SK-N-SH treated with all-trans-retinoic acid at 6 μM for 48 hours (cell line): ENCODE measurements at regions not wholly inside any gene's neighbourhood (a gene's known extent, or its start where the extent isn't known, plus 50 kb on each side); places are given as distances from the start of the nearest gene placed in this dataset.

ENCODE experiments used
- ATAC-seq: fragments of 200-7000 bp; cut with Tn5 transposase; 3 replicates; pipeline ENCODE4 v1.9.1; 2020; ENCODE audit warnings: mild to moderate bottlenecking, moderate library complexity
- ARNTL ChIP-seq: fragments of 450-650 bp; formaldehyde crosslinking; IDR thresholded peaks from 2 replicates; pipeline ENCODE4 v1.5.0; 2020; ENCODE audit warnings: low read depth, mild to moderate bottlenecking, moderate library complexity, borderline replicate concordance
- BACH2 ChIP-seq: fragments of 250-450 bp; sonication (Bioruptor Pico); IDR thresholded peaks from 2 replicates; pipeline ENCODE4 v1.9.0; 2021; ENCODE audit warnings: mild to moderate bottlenecking, borderline replicate concordance
- ESRRG ChIP-seq: fragments of 250-450 bp; sonication (Bioruptor Pico); IDR thresholded peaks from 2 replicates; pipeline ENCODE4 v1.6.1; 2021; ENCODE audit warnings: mild to moderate bottlenecking
- GLIS3 ChIP-seq: fragments of 250-450 bp; sonication (Bioruptor Pico); IDR thresholded peaks from 2 replicates; pipeline ENCODE4 v1.5.0; 2020; ENCODE audit warnings: mild to moderate bottlenecking, moderate library complexity
- ISL1 ChIP-seq: fragments of 250-450 bp; sonication (Bioruptor Pico); IDR thresholded peaks from 2 replicates; pipeline ENCODE4 v2.1.2; 2022; ENCODE audit warnings: mild to moderate bottlenecking, moderate library complexity
- OSR1 ChIP-seq: fragments of 250-450 bp; sonication (Bioruptor Pico); IDR thresholded peaks from 2 replicates; pipeline ENCODE4 v1.8.0; 2022; ENCODE audit warnings: moderate library complexity, mild to moderate bottlenecking, inconsistent platforms
- PPARA ChIP-seq: fragments of 250-450 bp; sonication (Bioruptor Pico); IDR thresholded peaks from 2 replicates; pipeline ENCODE4 v1.5.0; 2020; ENCODE audit warnings: mild to moderate bottlenecking, borderline replicate concordance
- RARB ChIP-seq: fragments of 250-450 bp; sonication (Bioruptor Pico); IDR thresholded peaks from 2 replicates; pipeline ENCODE4 v1.8.0; 2021; ENCODE audit warnings: mild to moderate bottlenecking, moderate library complexity
- SNAI2 ChIP-seq: fragments of 250-450 bp; sonication (Bioruptor Pico); IDR thresholded peaks from 2 replicates; pipeline ENCODE4 v1.5.0; 2020; ENCODE audit warnings: mild to moderate bottlenecking, moderate library complexity
- TCF4 ChIP-seq: fragments of 250-450 bp; sonication (Bioruptor Pico); IDR thresholded peaks from 2 replicates; pipeline ENCODE4 v1.8.0; 2021; ENCODE audit warnings: mild to moderate bottlenecking, moderate library complexity, borderline replicate concordance
- TOX ChIP-seq: fragments of 250-450 bp; sonication (Bioruptor Pico); IDR thresholded peaks from 2 replicates; pipeline ENCODE4 v1.8.0; 2021; ENCODE audit warnings: mild to moderate bottlenecking, moderate library complexity, borderline replicate concordance
- ZC3H10 ChIP-seq: fragments of 250-450 bp; sonication (Bioruptor Pico); IDR thresholded peaks from 2 replicates; pipeline ENCODE4 v1.5.1; 2021; ENCODE audit warnings: mild to moderate bottlenecking, moderate library complexity
- ZFP3 ChIP-seq: fragments of 250-450 bp; sonication (Bioruptor Pico); IDR thresholded peaks from 2 replicates; pipeline ENCODE4 v1.5.0; 2020; ENCODE audit warnings: mild to moderate bottlenecking, moderate library complexity
- ZFP30 ChIP-seq: fragments of 450-650 bp; formaldehyde crosslinking; IDR thresholded peaks from 2 replicates; pipeline ENCODE4 v1.5.0; 2022; ENCODE audit warnings: mild to moderate bottlenecking, moderate library complexity
- ZNF565 ChIP-seq: fragments of 450-650 bp; formaldehyde crosslinking; conservative IDR thresholded peaks from 2 replicates; pipeline ENCODE4 v1.5.0; 2020; ENCODE audit warnings: low read depth, mild to moderate bottlenecking, moderate library complexity
- ZNF70 ChIP-seq: fragments of 450-650 bp; formaldehyde crosslinking; IDR thresholded peaks from 2 replicates; pipeline ENCODE4 v1.5.0; 2020; ENCODE audit warnings: mild to moderate bottlenecking, moderate library complexity
- ZNF8 ChIP-seq: fragments of 450-650 bp; formaldehyde crosslinking; IDR thresholded peaks from 2 replicates; pipeline ENCODE4 v1.5.0; 2020; ENCODE audit warnings: mild to moderate bottlenecking, moderate library complexity
- TF ChIP-seq, protein P1 (sequence below): fragments of 250-450 bp; sonication (Bioruptor Pico); IDR thresholded peaks from 2 replicates; pipeline ENCODE4 v1.5.1; 2021; ENCODE audit warnings: mild to moderate bottlenecking, moderate library complexity
- TF ChIP-seq, protein P2 (sequence below): fragments of 250-450 bp; sonication (Bioruptor Pico); IDR thresholded peaks from 2 replicates; pipeline ENCODE4 v1.5.1; 2020; ENCODE audit warnings: low read depth, mild to moderate bottlenecking, moderate library complexity
- TF ChIP-seq, protein P3 (sequence below): fragments of 250-450 bp; sonication (Bioruptor Pico); IDR thresholded peaks from 2 replicates; pipeline ENCODE4 v1.8.0; 2020; ENCODE audit warnings: mild to moderate bottlenecking, moderate library complexity, borderline replicate concordance
- TF ChIP-seq, protein P4 (sequence below): fragments of 250-450 bp; sonication (Bioruptor Pico); IDR thresholded peaks from 2 replicates; pipeline ENCODE4 v1.8.0; 2021; ENCODE audit warnings: low read depth, mild to moderate bottlenecking, moderate library complexity, borderline replicate concordance

DNA sequence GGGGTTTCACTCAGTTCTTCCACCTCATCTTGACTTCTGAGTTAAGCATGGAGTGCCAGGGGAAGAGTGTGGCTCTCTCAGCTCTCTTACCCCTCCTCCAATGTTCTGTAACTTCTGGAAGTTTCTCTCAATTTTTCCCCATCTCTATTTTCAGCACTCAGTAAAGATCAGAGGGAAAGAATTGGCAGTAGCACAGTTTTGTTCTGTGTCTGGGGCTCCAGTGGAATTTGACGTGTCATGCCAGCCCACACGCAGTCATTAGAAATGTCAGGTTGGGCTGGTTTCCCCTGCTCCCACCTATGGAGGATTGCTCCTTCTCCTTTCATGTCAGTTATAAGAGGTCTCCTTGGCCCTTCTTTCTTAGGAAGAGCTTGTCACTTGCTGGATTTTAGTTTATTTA, 104.6 kb upstream of the COL3A1 start:
- no peak for TF ChIP-seq OSR1 (CRISPR knock-in tag)
- TF ChIP-seq TOX = no peak
- TF ChIP-seq RARB (CRISPR knock-in tag) = no peak
- TF ChIP-seq ESRRG (CRISPR knock-in tag) = no peak
- TF ChIP-seq, protein P1, sequence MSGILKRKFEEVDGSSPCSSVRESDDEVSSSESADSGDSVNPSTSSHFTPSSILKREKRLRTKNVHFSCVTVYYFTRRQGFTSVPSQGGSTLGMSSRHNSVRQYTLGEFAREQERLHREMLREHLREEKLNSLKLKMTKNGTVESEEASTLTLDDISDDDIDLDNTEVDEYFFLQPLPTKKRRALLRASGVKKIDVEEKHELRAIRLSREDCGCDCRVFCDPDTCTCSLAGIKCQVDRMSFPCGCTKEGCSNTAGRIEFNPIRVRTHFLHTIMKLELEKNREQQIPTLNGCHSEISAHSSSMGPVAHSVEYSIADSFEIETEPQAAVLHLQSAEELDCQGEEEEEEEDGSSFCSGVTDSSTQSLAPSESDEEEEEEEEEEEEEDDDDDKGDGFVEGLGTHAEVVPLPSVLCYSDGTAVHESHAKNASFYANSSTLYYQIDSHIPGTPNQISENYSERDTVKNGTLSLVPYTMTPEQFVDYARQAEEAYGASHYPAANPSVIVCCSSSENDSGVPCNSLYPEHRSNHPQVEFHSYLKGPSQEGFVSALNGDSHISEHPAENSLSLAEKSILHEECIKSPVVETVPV (CRISPR knock-in tag) = no peak
- ATAC-seq = no peak

DNA sequence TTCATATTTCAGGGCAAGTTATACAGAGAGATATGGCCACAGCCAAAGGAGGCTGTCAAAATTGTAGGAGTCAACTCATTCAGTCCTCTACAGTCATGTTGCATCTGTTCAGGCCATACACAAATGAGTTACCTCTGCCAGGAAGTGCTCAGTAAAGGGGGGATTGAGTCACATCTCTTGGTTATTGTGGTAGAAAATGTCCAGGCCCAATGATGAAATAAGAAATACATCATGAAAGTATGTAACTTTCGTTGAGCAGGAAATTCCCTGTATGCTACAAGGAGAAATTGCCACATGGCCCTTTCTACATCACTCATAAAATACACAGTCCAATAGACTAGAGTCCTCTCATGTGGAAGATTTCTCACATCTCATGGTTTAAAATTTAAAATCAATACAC, 103.9 kb upstream of the COL3A1 start:
- TF ChIP-seq TCF4 (CRISPR knock-in tag) = no peak
- TF ChIP-seq ZNF8 = no peak
- no peak for TF ChIP-seq BACH2 (CRISPR knock-in tag)
- no peak for TF ChIP-seq OSR1 (CRISPR knock-in tag)
- TF ChIP-seq RARB (CRISPR knock-in tag) = no peak
- TF ChIP-seq GLIS3 (CRISPR knock-in tag) = no peak
- TF ChIP-seq SNAI2 (CRISPR knock-in tag) = no peak
- TF ChIP-seq, protein P2, sequence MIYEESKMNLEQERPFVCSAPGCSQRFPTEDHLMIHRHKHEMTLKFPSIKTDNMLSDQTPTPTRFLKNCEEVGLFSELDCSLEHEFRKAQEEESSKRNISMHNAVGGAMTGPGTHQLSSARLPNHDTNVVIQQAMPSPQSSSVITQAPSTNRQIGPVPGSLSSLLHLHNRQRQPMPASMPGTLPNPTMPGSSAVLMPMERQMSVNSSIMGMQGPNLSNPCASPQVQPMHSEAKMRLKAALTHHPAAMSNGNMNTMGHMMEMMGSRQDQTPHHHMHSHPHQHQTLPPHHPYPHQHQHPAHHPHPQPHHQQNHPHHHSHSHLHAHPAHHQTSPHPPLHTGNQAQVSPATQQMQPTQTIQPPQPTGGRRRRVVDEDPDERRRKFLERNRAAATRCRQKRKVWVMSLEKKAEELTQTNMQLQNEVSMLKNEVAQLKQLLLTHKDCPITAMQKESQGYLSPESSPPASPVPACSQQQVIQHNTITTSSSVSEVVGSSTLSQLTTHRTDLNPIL (CRISPR knock-in tag) = no peak
- TF ChIP-seq ARNTL (CRISPR knock-in tag) = no peak
- TF ChIP-seq, protein P3, sequence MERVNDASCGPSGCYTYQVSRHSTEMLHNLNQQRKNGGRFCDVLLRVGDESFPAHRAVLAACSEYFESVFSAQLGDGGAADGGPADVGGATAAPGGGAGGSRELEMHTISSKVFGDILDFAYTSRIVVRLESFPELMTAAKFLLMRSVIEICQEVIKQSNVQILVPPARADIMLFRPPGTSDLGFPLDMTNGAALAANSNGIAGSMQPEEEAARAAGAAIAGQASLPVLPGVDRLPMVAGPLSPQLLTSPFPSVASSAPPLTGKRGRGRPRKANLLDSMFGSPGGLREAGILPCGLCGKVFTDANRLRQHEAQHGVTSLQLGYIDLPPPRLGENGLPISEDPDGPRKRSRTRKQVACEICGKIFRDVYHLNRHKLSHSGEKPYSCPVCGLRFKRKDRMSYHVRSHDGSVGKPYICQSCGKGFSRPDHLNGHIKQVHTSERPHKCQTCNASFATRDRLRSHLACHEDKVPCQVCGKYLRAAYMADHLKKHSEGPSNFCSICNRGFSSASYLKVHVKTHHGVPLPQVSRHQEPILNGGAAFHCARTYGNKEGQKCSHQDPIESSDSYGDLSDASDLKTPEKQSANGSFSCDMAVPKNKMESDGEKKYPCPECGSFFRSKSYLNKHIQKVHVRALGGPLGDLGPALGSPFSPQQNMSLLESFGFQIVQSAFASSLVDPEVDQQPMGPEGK (CRISPR knock-in tag) = no peak
- TF ChIP-seq, all 23 proteins: peak for 0
- ATAC-seq = peak; percentile 24; the same call in 1 of the 3 replicates

DNA sequence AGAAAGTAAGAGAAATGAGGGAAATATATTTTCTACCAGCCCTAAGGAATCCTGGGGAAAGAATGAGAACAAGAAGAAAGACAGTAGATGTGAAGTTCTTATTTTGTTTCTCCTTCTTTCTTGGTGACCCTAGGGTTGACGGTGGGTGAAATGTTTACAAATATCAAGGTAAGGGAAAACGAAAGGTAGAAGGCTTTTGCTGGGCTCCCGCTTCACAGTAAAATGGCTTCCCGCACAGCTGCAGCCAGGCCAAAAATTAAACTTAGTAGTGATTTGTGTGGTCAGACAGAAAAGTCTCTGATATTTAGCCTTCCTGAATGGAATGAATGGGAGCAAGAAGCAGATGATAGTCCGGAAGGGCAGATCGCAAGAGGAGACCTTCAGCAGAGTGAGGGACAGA, 99.1 kb upstream of the COL3A1 start:
- TF ChIP-seq TCF4 (CRISPR knock-in tag) = no peak
- no peak for TF ChIP-seq RARB (CRISPR knock-in tag)
- TF ChIP-seq, protein P3 (CRISPR knock-in tag) = no peak
- no peak for TF ChIP-seq ARNTL (CRISPR knock-in tag)
- TF ChIP-seq ZNF70 (CRISPR knock-in tag) = no peak
- TF ChIP-seq ZFP3 (CRISPR knock-in tag) = no peak
- no peak for TF ChIP-seq ZC3H10
- TF ChIP-seq ISL1 (CRISPR knock-in tag) = no peak
- TF ChIP-seq, all 23 proteins: peak for 0
- ATAC-seq = no peak

DNA sequence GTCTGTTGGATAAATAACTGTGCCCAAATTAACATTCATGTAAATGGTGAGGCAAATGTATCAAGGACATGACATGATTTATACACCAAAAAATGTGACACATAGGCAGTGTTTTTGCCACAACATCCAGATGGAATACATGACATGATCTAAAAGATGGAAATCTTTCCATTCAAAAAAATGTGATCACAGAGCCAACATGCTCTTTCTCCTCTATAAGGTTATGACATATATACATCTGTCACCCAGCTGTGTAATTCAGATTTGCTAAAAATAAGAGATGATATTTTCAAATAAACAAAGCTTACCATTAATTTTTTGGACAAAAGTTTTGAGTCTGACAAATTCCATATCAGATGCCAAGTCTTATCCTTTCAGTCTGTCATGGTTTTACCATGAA, 95.5 kb upstream of the COL3A1 start:
- TF ChIP-seq ZFP3 (CRISPR knock-in tag) (no peak), SNAI2 (CRISPR knock-in tag) (no peak), PPARA (no peak), ZNF8 (no peak), TOX (no peak), RARB (CRISPR knock-in tag) (no peak), ZFP30 (CRISPR knock-in tag) (no peak), ARNTL (CRISPR knock-in tag) (no peak), ZC3H10 (no peak), ISL1 (CRISPR knock-in tag) (no peak), ZNF565 (CRISPR knock-in tag) (no peak), OSR1 (CRISPR knock-in tag) (no peak)
- TF ChIP-seq, protein P1 (CRISPR knock-in tag) = no peak
- TF ChIP-seq, protein P4, sequence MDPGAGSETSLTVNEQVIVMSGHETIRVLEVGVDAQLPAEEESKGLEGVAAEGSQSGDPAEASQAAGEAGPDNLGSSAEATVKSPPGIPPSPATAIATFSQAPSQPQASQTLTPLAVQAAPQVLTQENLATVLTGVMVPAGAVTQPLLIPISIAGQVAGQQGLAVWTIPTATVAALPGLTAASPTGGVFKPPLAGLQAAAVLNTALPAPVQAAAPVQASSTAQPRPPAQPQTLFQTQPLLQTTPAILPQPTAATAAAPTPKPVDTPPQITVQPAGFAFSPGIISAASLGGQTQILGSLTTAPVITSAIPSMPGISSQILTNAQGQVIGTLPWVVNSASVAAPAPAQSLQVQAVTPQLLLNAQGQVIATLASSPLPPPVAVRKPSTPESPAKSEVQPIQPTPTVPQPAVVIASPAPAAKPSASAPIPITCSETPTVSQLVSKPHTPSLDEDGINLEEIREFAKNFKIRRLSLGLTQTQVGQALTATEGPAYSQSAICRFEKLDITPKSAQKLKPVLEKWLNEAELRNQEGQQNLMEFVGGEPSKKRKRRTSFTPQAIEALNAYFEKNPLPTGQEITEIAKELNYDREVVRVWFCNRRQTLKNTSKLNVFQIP (CRISPR knock-in tag) = no peak
- TF ChIP-seq, protein P3 (CRISPR knock-in tag) = no peak

More for the DNA sequence above, 95.5 kb upstream of the COL3A1 start:
- no peak for ATAC-seq
